Stimulated activated CD4-positive, alpha-beta T cell treated with anti-CD3 and anti-CD28 coated beads, Interleukin-4, amount 100 ng/mL, for 48 hours (primary cell): ENCODE measurements at regions not wholly inside any gene's neighbourhood (a gene's known extent, or its start where the extent isn't known, plus 50 kb on each side); places are given as distances from the start of the nearest gene placed in this dataset.
"Not testable (repeated sequence)": the region's sequence is repeated elsewhere in the genome, so short reads cannot be mapped to it uniquely, and the experiment has no call there.

ENCODE experiments used
- DNase-seq, 2 donors: peaks; one replicate each; pipeline ENCODE4 v3.0.0-alpha.2; 2020; ENCODE audit warnings: low read depth in 2 of 2

DNA sequence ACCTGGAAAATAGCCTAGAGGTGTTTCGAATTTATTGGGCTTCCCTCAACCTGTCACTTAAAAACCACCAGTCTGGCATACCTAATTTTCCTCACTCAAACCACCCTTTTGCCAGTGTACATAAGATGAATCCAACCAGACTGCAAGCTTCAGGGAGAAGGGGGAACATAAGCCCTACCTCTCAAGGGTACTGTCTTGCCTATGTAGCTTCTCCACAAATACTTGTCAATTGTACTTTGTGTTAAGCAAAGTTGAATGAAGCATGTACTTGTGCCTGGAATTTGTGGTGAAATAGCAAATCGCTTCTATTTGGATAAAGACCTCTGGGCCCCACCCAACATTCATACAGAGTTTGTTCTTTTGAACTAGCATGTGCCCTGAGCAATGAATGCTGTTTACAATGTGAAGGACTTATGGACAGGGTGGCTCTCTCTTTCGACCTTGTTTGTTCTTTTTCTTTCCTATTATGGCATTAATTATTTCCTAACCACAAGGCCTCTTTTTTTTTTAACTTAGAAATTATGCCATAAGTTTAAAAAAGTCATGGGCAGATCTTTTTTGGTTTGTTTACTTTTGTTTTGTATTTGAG lies 580.2 kb downstream of the EBF1 start:
- no peak for DNase-seq

DNA sequence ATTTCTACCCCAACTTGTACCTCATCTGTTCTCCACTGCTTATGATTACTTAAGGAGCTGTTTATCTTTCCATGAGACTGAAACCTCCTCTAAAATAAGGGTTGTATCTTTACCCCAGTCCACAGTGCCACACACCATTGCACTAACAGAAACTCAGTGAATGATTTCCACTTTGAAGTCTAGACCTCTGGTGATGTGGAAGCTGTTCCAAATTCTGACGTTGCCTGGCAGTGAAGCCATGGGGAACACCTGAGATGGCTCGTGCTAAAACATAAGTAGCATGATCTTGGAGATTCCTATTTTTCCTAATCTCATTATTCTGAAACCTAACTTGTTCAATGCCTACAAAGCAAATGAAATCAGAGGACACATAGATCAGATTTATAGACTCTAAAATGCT lies 583.2 kb downstream of the EBF1 start:
- no peak for DNase-seq

DNA sequence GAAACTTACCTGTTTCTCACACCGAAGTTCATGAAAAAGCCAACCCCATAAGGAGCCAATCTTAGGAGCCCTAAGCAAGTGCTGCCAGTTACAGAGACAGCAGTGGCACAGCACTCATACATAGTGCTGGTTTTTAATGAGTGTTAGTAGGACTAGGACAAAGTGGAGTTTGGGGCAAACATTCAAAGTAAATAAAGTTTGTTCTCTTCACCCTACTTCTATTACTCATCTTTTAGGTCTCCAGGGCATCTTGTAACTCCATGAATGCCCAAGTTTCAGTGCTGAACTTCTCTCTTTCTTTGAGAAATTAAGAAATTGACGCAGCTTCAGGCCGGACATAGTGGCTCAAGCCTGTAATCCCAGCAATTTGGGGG lies 584.7 kb downstream of the EBF1 start:
- no peak for DNase-seq

DNA sequence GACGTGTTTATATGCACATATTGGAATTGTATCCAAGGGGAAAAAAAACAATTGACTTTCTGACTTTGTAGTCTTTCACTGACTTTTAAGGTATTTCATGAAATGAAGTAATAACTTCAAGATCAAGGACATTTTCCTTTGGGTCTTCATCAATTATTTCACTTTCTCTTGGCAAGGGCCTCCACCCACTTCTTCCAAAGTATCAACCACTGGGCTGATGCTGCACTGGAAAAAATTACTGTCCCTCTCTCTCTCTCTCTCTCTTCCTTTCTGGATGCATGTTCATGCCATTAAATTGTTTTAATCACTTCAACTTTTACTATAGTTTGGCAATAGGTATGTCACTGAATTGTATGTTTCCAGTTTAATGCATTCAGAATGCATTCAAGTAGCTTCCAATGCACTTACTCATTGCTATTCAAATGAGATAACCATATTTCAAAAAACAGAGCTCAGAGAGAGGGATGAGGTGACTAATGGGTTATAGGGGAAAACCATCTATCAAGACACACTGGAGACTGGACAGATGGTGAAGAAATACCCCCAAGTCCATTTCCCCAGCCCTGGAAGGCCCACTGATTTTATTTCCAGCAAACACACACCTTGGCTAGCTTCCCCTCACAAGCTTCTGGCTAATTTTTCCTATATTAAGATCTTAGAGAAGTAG lies 585.3 kb downstream of the EBF1 start:
- no peak for DNase-seq

DNA sequence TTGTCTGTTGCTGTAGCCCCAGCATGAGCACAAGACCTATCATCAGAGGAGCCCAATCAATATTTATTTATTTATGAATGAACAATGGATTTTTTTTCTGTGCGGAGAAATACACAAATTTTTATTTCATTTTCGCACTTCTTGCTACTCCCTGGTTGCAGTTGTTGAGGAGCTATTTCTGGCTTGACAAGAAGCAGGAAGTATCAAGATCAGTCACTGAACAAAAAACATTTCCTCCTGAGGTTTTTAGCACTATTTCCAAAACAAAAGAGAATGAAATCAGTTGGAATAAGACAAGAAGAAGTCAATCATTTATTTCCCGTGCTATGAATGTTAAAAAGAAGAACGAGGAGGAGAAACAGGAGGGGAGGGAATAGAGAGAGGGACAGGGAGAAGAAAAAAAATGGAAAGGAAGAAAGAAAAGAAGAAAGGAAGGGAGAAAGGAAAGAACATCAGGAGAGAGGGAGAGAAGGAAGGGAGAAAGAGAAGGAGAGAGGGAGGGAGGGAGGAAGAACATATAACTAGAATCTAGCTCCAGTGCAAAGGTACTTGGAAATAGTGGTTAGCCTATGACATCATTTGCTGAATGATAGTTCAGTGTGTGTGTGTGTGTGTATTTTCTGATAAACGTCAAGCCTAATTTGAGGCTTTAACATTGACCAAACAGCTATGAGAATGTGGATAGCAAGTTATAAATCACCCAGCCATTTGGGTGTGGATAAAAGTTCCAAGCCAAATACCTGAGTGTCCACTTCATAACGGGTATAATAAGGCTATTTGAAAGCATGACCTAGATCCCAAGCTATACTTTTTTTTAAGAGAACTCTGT lies 586.0 kb downstream of the EBF1 start:
- no peak for DNase-seq

DNA sequence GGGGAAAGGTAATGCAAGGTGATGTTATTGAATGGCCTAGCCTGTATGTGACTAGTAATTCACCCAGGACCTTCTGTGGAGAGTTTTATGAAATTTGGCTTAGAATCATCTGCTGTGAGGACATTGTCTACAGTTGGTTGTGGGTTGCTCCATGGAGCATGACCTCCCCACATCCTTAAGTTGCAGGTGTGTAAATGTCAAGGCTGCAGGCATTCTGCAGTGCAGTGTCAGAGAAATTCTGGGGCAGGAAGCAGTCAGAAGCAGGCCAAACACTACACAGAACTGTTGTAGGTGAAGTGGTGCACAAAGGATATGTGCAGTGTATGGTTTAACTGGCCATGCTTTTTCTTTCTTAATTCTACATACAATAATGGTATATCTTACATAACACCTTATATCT lies 588.3 kb downstream of the EBF1 start:
- no peak for DNase-seq

DNA sequence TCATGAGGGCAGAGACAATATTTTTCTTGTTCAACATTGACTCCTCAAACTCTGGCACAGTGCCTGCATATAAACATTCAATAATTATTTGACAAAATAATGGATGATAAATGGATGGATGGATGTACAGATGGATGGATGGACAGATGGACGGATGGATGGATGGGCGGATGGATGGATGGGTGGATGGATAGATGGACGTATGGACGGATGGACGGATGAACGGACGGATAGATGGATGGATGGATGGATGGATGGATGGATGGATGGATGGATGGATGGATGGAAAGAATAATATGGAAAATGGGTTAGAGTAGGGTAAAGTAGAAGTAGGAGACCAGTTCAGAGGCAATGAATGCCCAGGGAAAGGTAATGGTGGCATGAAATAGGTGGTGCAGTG lies 589.2 kb downstream of the EBF1 start:
- DNase-seq: no peak

DNA sequence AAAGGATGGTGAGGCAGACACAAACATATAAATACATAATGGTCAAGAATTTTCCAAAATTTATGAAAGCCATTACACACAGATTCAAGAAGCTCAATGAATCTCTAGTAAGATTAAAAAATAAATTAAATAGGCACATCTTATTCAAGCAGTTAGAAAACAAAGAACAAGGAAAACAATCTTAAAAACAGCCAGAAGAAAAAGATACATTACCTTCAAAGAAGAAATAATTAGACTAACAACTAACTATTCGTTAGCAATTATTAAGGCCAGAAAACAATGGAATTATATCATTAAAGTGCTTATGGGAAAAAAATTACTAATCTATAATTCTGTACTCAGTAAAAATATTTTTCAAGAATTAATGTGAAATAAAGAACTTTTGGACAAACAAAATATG lies 593.1 kb downstream of the EBF1 start:
- DNase-seq: no peak

DNA sequence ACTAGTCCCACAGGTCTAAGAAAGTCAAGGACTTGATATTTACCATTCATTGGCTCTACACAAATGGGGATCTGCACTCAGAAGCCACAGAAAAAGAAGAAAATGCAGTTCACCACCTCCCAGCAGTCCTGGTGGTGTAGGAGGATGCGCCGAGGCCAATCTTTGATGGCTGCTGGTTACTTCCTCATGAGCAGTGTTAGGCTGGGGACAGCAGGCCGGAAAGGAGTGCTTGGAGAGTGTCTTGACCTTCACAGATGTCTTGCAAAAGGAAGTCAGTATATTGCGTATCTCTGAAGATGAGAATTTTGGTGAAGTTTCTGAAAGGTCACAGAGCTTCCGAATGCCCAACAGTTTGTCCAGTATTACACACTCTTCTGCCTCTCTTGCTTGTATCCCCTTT lies 597.0 kb downstream of the EBF1 start:
- DNase-seq: no peak

DNA sequence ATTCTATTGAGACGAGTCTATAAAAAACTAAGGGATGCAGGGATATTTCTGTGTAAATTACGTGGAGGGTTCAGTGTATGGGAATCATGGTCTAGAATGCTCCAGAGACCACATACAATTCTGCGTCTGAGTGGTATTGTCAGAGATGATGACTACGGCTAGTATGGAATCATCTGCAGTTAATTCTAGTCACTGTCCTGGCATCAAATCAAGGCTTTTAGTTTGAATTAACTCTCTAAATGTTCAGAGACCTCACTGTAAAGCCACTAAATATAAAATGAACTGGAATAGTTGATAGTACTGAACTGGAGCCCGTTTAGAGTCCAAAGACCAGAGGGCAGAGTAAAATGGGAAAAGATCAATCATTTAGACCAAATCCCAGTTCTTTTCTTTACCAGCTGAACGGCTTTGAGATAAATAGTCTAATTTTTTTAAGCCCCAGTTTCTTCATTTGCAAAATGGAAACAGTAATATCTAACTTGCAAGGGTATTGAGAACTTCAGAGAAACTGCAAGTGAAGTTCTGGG lies 599.8 kb downstream of the EBF1 start:
- no peak for DNase-seq

DNA sequence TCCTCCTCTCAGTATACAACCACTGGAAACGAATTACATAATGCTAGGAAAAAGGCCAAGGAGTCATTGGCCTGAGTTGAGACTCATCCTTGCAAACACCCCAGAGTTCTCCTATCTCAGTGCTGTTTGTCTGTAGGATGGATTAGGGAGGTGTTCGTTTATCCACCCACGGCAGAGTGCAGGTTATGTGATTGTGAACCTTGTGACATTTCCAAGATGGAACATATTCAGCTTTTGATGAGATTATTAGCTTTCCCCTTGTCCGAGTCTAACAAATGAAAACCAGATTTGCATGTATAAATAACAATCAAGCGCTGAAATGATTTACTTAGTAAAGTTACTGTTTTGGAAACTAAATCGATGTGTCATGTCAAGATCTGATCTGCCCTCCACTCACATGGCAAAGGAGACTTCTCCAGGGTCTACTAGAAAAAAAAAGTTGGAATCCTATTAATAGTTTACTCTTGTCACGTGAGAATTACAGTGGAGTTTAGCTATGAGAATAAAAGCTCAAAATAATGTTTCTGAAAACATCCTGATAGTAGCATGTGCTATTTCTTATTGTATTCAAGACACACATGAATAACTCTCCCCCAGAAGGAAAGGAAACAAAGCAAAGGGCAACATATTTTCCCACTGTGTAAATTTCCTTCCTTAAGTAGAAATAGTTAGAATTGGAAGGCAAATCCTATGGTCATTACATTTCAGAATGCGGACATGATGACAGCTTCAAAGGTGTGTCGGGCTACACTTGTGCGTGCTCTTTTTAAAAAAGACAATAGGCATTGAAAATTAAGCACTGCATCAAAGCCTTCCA lies 600.4 kb downstream of the EBF1 start:
- DNase-seq: no peak

DNA sequence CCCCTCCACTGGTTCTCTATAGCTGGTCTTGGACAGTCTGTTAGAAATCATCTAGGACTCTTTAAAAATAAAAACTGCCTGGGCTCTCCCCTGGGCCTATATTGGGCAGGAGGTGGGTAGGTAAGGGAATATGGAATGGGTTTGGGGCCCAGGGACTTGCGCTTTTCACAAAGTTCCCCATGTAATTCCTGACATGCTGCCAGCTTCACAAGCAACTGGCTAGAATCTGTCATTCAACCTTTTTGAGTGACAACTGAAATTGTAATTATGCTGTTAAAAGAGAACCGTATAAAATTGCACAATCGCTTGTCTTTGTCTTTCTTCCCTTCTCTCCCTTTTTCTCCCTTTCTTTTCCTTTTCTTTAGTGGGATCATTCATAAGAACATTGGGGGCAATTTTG lies 603.1 kb downstream of the EBF1 start:
- DNase-seq: no peak

DNA sequence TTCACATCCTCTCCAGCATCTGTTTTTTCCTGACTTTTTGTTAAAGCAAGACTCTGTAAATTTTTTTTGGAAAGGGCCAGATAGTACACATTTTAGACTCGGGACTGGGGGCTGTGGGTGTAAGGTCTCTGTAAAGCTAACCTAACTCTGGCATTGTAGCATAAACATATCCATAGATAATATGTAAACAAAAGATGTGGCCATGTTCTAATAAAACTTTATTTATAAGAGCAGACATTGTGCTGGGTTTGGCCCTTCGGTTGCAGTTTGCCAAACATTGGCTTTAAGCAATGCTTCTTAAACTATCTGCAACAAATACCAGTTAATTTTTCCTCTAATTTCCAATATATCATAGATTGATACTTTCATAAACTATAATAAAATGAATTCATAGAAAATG lies 605.2 kb downstream of the EBF1 start:
- DNase-seq: no peak

DNA sequence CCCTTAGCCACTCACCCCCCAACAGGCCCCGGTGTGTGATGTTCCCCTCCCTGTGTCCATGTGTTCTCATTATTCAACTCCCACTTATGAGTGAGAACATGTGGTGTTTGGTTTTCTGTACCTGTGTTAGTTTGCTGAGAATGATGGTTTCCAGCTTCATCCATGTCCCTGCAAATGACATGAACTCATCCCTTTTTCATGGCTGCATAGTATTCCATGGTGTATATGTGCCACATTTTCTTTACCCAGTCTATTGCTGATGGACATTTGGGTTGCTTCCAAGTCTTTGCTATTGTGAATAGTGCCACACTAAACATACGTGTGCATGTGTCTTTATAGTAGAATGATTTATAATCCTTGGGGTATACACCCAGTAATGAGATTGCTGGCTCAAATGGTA lies 605.7 kb downstream of the EBF1 start:
- DNase-seq: not testable (repeated sequence)

DNA sequence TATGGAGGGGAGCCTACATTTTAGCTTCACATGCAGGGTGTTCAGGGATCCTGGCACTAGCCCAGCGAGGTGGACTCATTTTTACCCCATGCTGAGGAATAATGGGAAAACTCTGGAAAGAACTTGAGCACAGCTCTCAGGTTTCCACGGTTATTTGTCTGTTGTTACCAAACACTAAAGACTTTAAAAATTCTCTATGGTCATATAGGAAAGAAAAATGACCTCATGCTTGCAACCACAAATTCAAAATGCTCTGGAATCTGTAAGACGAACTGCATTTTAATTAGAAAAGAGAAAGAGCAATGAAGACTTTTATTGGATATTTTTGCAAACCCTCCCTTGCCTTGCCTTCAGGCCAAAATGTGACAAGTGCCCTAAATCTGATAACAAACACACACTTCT lies 606.9 kb downstream of the EBF1 start:
- no peak for DNase-seq

DNA sequence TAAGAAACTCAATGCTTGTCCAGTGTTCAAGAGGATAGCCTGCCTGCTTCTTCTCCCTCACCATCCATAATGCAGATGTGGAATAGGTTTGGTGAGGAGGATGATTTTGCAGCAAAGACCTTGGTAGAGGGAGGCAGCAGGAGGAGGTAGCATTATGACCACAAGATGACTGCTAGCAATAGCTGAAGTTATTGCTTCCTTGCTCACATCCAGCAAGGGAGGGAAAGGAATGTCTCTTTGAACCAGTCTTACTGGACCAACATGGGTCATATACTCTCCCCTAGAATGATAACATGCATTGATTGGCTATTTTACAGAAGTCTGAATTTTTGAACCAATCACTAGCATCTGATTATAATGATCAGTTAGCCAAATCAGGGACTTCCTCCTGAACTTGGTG lies 607.6 kb downstream of the EBF1 start:
- no peak for DNase-seq

DNA sequence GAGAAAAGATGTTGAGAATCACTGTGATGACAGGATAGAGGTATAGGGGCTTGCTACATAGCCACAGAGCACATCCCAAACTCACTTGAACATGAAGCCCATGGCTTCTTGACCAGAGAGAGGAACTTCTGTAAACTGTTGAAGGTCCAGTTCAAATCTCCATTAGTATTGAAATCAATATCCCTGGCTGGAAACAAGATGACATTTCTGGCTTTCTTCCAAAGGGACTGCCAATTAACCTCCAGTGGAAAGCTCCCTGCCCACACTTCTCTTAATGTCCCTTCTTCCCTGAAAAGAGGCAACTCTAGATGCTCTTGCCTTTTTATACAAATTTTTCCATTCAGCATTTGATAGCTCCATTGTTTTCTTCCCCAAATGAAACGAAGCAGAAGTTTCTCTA lies 612.1 kb downstream of the EBF1 start:
- no peak for DNase-seq

DNA sequence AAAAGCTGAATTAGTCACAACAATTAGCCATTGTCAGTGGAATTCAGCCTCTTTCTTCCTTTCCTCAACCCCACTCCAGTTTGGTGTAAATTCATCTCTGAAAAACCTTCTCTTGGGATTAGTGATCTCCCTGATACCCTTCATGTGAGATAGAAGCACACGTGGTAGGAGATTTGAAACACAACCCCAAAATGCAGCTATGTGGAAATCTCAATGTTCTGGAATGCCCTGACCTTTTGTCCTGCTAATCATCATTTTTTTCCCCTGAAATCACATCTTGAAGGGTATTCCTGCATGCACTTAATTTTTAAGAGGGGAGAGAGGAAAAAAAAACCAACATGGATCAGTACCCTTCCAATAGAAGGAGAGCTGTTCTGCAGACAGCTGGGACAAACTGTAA lies 612.6 kb downstream of the EBF1 start:
- no peak for DNase-seq

DNA sequence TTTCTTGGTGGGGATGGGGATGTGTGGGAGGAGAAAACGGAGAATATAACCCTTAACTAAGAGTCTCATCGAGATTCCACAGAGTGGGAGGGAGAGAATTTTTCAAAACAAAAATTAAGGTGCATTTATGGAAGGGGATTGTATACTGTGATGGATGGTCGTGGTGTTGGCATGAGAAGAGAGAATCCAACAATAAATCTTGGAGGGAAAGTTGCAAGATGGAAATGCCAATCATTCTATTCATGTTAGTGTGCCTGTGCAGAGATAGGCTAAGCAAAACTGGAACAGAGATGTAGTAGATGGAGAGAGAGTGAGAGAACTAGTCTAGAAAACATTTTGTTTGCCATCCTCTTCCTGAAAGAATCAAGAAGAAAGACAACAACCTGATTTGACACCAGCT lies 613.1 kb downstream of the EBF1 start:
- no peak for DNase-seq

DNA sequence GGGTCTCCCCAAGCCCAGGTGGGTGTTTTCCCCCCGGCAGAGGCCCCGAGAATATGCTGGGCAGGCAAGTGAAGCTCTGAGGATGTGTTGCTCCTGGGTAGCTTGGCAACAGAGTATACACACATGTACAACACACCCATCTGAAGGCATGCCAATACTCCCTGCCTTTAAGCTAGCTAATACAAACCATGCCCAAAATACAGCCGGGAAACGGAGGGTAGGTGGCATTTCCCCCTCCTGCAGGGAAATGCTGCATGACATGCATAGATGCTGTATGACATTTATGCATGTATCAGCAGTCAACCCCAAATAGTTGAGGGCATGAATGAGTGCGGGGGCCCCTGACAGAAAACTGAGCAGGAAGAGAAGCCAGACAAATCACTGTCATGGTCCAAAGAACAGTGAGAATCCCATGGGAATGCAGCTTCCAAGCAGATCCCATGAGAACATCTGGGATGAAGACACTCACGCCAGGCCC lies 614.1 kb downstream of the EBF1 start:
- no peak for DNase-seq

DNA sequence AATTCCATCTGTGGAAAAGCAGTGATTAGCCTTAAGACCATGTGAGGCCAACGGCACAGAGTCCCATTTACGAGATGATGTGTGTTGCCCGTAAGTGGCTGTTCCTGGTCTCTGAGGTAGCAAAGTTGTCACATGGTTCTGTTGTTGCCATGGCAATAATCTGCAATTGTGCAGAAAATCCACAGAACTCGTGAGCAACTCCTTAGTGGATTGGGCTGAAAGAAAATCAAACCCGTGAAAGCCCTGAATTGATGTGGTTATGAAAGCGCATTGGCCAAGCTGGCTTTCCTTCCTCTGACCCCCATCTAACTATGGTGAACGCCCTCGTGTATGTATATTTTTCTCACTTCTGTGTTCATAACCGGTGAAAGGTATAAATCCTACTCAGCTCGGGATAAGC lies 614.7 kb downstream of the EBF1 start:
- DNase-seq: no peak

DNA sequence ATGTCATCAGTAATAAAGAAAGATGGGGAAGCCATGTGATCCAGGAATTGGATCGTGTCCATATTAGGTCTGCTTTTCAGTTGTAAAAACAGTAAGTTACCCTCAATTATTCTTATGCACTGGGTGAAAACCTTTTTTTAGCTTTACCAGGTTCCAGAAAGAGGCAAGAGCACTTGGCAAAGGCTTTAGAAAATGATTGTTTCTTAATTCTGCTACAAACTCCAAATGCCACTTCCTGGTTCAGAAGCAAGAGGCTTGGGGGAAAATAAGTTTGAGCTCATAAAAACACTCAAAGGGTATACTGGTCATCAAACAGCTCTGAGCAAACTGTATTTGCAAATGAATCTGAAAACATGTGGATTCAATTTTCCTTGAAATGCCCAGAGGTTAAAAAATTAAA lies 615.6 kb downstream of the EBF1 start:
- DNase-seq: no peak
